Parathyroid adenoma (tissue), 2 donors: ENCODE measurements at regions not wholly inside any gene's neighbourhood (a gene's known extent, or its start where the extent isn't known, plus 50 kb on each side); places are given as distances from the start of the nearest gene placed in this dataset.
A peak's percentile ranks its signal among the peaks of the same experiment; 100 is the strongest.

Experiments
- H2AFZ ChIP-seq: fragments of 300-600 bp; sonication (generic); one replicate; pipeline ENCODE4 v1.7.0; 2017; ENCODE audit warnings: antibody characterized with exemption, mild to moderate bottlenecking
- H3K27ac ChIP-seq: fragments of 300-600 bp; sonication (generic); one replicate; pipeline ENCODE4 v1.7.0; 2017
- H3K27me3 ChIP-seq: fragments of 300-600 bp; sonication (generic); one replicate; pipeline ENCODE4 v1.7.0; 2017; ENCODE audit warnings: low read length; ENCODE audit not compliant: control insufficient read depth, insufficient read depth
- H3K36me3 ChIP-seq: fragments of 300-600 bp; sonication (generic); one replicate; pipeline ENCODE4 v1.7.0; 2017; ENCODE audit warnings: low read length; ENCODE audit not compliant: control insufficient read depth, insufficient read depth
- H3K4me1 ChIP-seq: fragments of 300-600 bp; sonication (generic); one replicate; pipeline ENCODE4 v1.7.0; 2017; ENCODE audit warnings: control low read depth
- H3K4me2 ChIP-seq: fragments of 300-600 bp; sonication (generic); one replicate; pipeline ENCODE4 v1.7.0; 2017; ENCODE audit warnings: low read length
- H3K4me3 ChIP-seq: fragments of 300-600 bp; sonication (generic); one replicate; pipeline ENCODE4 v1.7.0; 2017; ENCODE audit warnings: low read depth, low read length
- H3K79me2 ChIP-seq: fragments of 300-600 bp; sonication (generic); one replicate; pipeline ENCODE4 v1.7.0; 2017; ENCODE audit warnings: control low read depth
- H3K9ac ChIP-seq: fragments of 300-600 bp; sonication (generic); one replicate; pipeline ENCODE4 v1.7.0; 2017; ENCODE audit warnings: mild to moderate bottlenecking
- H3K9me3 ChIP-seq: fragments of 300-600 bp; sonication (generic); one replicate; pipeline ENCODE4 v1.7.0; 2017; ENCODE audit warnings: low read length; ENCODE audit not compliant: control insufficient read depth
- CTCF ChIP-seq: fragments of 300-600 bp; sonication (generic); IDR thresholded peaks from one replicate; pipeline ENCODE4 v1.7.0; 2017; ENCODE audit warnings: antibody characterized with exemption, mild to moderate bottlenecking
- donor health status: primary hyperparathyroidism.

- no peak overlapping the region for H3K4me3 ChIP-seq
- H3K4me2 ChIP-seq: no peak overlapping the region
- no peaks in the 10 kb centered on the region for H3K36me3 ChIP-seq
- no peak overlapping the region for H3K9ac ChIP-seq
- H3K9me3 ChIP-seq: no peaks in the 10 kb centered on the region
- H2AFZ ChIP-seq: no peak overlapping the region
- TF ChIP-seq CTCF: no peak
- no peaks in the 10 kb centered on the region for H3K79me2 ChIP-seq
- H3K4me1 ChIP-seq: no peaks in the 10 kb centered on the region
- H3K27ac ChIP-seq: no peak overlapping the region
- no peaks in the 10 kb centered on the region for H3K27me3 ChIP-seq
These were observed 189.9 kb upstream of the PIEZO2 start for GRCh38 chr18:11339188-11339775.

- Histone ChIP-seq H3K4me2 (no peak overlapping the region), H2AFZ (no peak overlapping the region), H3K27me3 (no peaks in the 10 kb centered on the region), H3K36me3 (no peaks in the 10 kb centered on the region), H3K9me3 (no peaks in the 10 kb centered on the region), H3K9ac (no peak overlapping the region), H3K27ac (no peak overlapping the region), H3K79me2 (no peaks in the 10 kb centered on the region), H3K4me3 (no peak overlapping the region), H3K4me1 (no peaks in the 10 kb centered on the region)
- no peak for TF ChIP-seq CTCF
These were observed 186.9 kb upstream of the PIEZO2 start for GRCh38 chr18:11336241-11336640.

- H3K27me3 ChIP-seq: no peaks in the 10 kb centered on the region
- H3K4me3 ChIP-seq: no peak overlapping the region
- no peak for TF ChIP-seq CTCF
- H3K9ac ChIP-seq: no peak overlapping the region
- no peaks in the 10 kb centered on the region for H3K79me2 ChIP-seq
- H3K9me3 ChIP-seq: no peaks in the 10 kb centered on the region
- no peak overlapping the region for H3K4me2 ChIP-seq
- H3K36me3 ChIP-seq: no peaks in the 10 kb centered on the region
- H3K27ac ChIP-seq: no peak overlapping the region
- H3K4me1 ChIP-seq: peaks cover 18% of the 10 kb centered on the region
- H2AFZ ChIP-seq: no peak overlapping the region
These were observed 178.1 kb upstream of the PIEZO2 start for GRCh38 chr18:11327391-11328009.

- Histone ChIP-seq H3K9ac (no peak overlapping the region), H3K79me2 (no peaks in the 10 kb centered on the region), H3K27me3 (no peaks in the 10 kb centered on the region), H3K27ac (peak overlapping the region; percentile 69), H3K36me3 (no peaks in the 10 kb centered on the region), H2AFZ (peak overlapping the region; percentile 12), H3K4me3 (no peak overlapping the region), H3K4me2 (no peak overlapping the region), H3K9me3 (no peaks in the 10 kb centered on the region), H3K4me1 (peaks cover 18% of the 10 kb centered on the region)
- no peak for TF ChIP-seq CTCF
These were observed 175.8 kb upstream of the PIEZO2 start for GRCh38 chr18:11324956-11325882.
